NCI-H748 (cell line): ENCODE measurements at regions not wholly inside any gene's neighbourhood (a gene's known extent, or its start where the extent isn't known, plus 50 kb on each side); places are given as distances from the start of the nearest gene placed in this dataset.
"Not testable (repeated sequence)": the region's sequence is repeated elsewhere in the genome, so short reads cannot be mapped to it uniquely, and the experiment has no call there.

Experiments
- DNase-seq: peaks from one replicate; lab custom pipeline; 2025; ENCODE audit not compliant: unreplicated experiment; lab: John Stamatoyannopoulos, UW

DNA sequence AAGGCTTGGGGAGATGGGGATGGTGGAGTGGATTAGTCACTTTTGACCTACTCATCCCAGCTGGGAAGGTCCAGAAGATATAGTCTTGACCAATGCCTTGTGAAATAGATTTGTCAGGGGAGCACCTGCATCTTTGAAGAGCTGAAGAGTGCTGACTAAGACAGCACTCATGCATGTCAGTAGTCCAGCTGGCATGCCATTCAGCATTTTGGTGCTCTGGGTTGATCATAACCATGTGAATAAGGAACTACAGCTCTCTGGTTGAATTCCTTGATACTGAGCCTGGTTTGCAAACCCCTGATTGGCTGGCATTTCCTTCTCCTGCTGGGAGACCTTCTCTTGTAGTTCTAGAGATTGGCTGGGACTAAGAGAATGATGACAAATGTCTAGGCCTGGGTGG, 106.8 kb upstream of the ALX4 start:
- no peak for DNase-seq

DNA sequence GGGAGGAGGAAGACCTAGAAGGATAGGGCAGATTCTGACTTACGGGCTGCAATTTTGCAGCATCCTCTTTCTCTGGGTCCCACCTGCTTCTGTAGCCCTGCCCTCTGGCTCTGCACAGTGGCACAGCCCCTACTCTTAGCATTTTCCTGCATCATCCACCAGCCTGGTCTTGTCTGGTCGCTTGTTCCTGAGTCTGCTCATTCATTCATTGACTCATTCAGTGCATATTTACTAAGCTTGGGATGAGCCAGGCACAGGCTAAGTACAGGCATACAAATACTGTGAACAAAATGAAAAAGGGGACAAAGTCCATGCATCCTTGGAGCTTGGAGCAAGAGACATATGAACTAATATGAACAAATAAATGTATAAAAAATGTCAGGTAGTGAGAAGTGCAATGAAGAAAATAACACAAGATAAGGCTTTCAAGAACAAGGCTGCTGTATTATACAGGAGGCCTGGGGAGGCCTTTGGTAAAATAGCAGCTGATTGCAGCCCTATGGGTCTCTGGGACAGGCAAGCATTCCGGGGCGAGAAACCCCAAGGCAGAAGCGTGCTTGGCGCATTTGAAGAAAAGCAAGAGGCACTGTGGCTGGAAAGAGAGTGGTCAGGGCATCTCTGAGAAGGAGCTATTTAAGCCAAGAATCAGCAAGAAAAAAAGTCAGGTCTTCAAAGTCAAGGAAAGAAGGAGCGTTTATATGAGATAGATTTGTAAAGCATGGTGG, 108.0 kb upstream of the ALX4 start:
- DNase-seq: no peak

DNA sequence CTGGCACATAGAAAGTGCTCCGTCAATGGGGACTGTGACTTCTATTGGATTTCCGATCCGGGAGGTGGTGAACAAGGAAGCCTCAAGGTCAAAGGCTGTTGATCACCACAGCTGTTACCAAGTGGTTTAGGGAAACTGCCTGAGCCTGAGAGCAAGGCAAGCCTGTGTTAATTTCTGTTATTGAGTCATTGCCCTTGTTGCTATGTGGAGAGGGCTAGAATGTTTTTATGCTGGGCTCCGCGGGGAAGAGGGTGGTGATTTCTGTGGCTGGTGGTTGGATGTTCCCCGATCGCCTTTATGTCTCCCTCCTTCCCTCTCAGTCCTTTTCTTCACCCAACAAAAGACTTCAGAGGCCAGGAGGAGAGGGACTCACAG, 108.5 kb upstream of the ALX4 start:
- DNase-seq: no peak

DNA sequence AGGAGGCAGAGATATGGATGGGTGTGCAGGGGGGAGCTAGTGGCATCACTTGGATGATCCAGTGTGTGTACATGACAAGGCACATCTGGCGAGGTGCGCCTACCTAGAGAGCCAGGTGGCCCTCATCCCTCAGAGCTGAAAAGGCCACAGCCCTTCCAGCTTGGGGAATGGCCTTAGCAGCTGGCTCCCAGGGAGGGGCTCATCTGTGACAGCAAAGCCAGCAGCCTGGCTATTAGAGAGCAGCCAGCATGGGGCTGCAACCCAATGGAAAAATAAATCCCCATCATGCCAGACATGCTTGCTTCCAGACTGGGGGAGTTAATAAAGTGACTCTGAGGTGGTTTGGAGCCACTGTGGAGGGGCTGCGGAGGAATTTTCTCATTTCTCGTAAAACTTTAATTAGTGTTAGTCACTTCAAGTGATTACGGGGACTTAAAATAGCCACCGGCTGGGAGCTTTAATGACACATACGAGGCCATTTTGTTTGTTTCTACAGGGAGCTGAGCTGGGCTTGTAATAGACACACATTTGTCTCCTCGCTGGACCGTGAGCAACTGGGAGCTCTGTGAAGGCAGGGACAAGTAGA, 111.2 kb upstream of the ALX4 start:
- DNase-seq: peak; percentile 13

DNA sequence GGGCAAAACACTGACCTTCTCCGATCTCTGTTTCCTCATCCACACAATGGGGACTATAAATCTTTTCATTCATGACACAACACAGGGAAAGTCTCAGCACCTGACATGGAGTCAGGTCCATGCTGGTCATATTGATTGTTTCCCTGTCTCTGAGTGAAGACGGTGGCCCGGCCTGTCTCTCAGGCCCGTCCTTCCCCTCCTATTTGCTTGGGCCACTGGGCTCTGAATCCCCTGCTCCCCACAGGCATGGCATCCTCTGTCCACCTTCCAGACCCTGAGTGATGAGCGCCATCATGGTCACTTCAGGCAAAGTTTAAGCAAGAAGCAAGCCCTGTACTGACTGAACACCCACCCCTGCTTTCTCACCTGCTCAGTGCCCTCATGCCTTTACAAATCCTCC, 113.3 kb upstream of the ALX4 start:
- DNase-seq: no peak

DNA sequence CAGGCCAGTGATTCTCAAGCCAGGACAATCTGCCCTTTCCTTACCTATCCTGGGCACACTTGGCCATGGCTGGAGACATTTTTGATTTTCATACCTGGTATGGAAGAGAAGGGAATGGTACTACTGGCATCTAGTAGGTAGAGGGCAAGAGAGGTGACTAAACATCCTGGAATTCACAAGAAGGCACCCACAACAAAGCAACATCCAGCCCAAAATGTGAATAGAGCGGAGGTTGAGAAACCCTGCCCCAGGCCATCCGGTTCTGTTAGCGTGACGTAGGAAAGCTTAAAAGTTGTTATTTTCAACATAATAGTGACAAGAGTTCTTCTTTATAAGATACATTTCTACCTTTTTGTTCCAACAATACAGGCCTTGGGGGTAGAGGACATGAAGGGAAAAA, 114.9 kb upstream of the ALX4 start:
- no peak for DNase-seq

DNA sequence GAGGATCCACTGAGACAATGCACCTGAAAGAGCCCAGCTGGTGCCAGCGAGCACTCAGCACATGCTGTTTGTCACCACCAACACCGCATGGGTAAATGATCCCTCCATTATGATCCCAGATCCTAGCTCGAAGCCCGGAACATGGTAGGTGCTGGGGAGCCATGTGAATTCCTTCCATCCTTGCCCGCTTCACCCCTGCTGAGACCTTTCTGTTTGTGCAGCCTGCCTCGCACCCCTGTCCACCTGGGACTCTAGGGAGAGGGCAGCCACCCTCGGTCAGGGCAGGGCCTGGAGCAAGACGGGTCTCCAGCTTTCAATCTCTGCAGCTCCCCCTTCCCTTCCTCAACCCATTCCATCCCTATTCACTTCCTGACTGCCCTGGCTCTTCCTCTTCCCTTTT, 116.2 kb upstream of the ALX4 start:
- DNase-seq: no peak

DNA sequence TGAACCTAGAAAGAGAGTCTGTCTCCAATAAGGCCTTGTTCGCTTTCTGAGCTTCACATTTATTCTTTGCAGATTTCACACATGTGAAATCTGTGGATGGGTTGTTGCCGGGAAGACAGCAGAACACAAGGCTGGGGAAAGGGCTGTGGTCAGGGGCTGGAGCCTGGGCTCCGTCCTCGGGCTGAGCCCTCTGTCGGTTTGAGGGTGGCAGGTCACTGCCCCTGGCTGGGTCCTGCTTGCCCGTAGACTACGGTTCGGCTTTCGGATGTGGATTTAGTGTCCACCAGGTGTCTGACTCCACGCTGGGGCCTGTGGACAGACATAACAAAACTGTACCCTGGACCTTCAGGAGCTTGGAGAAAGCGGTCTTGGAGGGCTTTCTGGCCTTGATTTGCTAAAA, 117.0 kb upstream of the ALX4 start:
- DNase-seq: no peak

DNA sequence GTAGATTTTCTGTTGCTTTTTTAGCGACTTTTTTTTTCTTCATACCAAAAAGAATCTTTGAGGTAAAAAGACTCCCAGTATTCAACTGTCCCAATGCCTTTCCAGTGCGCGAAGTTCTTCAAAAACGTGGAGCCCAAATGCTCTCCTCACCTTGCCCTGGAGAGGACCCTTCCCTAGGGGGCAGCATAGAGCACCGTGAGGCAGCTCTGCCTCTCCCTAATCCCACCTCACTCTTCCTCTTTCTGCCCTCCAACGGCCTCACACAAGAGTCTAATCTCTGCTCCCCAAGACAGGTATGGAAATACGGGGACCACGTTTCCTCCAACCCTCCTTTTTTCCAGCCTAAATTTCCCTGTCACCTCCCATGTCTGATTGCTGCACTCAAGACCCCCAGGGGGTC, 117.5 kb upstream of the ALX4 start:
- DNase-seq: peak; percentile 20

DNA sequence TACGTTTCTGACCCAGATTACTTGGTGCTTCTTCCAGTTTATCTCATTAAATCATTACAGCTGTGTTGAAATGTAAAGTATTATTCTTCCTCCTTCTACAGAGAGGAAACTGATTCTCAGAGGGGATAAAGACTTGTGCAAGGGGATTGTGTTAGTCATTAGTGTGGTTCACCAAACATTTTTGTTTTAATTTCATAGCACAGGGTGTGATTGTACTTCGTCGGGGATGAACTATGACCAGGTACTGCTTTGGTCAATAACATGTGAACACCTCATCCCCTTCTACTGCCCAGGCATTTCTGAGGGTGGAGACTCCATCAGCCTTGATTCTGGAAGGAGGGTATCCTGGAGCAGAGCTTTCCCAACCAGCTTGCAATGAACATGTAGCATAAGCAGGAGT, 120.2 kb upstream of the ALX4 start:
- DNase-seq: no peak

DNA sequence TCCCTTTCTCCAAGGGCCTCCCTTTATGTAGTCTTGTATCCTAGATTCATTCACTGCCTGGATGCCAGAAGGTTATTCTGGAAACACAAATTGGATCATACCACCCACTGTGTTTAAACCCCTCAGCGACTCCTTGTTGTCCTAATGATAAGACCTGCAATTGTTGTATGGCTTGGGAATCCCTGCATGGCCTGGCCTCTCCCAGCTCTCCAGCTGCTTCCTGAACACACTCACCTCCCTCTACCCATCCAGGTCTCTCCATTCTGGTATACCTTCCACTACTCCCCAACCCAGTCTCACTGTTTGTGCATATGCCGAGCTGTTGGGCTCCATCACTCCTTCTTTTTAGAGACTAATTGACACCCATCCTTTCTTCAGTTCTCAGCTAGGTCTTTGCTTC, 124.3 kb upstream of the ALX4 start:
- peak; percentile 89 for DNase-seq

DNA sequence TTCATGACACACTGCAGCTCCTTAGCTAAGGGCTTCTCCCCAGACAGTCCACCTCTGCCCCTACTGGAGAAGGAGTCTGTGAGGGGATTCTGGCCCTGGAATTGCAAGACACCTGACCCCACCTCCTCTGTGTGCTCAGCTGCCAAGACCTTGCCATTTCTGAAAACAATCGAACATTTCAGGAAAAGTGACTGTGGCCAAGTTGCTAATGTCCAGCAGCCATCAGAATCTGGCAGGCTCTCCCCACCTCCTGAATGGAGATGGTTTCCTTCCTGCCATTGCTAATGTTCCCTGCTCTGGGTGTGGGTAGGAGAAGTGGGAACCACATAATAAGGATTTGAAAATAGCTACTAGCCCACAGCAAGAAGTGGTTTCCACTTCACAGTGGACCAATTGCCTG, 127.2 kb upstream of the ALX4 start:
- peak; percentile 16 for DNase-seq

DNA sequence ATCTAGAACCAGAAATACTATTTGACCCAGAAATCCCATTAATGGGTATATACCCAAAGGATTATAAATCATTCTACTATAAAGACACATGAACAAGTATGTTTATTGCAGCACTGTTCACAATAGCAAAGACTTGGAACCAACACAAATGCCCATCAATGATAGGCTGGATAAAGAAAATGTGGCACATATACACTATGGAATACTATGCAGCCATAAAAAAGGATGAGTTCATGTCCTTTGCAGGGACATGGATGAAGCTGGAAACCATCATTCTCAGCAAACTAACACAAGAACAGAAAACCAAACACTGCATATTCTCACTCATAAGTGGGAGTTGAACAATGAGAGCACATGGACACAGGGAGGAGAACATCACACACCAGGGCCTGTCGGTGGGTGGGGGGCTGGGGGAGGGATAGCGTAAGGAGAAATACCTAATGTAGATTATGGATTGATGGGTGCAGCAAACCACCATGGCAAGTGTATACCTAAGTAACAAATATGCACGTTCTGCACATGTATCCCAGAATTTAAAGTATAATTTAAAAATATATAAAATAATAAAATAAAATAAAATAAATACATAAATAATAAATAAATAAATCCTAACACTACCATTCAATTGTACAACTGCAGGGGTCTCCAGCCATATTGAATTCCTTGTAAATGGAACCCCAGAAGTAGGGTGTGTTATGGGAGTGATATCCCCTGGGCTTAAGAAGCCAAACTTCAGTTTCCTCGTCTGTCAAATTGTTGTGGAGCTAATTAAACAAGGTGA, 122.4 kb upstream of the CD82 start:
- not testable (repeated sequence) for DNase-seq

DNA sequence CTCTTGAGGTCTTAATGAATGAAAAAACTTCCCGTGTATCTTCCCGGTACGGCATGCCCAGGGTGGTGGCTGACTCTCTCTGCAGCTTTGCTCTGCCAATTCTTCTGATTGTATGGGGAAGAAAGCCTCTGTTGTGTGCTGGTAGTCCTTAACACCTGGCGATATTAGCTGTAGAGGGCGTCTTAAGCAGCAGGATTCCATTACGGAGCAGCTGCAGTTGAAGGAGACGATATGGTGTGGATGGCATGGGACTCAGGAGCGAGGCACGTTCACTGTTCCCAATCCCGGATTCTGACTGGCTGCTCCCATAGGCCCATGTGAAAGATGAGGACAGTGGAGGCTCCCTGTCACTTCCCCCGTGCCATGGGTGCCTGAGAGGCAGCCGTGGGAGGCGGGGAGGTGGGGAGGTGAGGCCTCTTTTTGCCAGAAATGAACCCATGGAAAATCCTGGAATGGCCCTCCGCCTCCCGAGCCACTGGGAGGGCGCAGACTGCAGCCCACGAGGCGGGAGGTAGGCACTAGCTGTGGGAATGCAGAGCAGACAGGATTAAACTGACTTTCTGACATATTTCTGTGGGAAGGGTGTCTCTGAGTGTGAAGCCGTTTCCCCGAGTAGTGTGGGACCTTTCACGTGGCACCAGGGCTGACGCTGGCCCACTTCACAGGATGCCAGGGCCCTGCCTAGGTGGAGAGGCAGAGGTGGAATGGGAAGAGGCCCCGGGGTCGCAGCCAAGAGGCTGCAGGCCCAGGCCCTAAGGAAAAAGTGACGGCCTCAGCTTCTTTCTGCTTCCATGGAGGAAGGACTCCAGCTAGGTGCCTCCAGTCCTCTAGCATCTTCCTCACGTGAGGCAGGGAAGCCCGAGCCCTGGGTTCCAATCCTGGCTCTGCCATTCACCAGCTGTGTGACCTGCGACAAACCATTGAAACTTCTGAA, 121.4 kb upstream of the CD82 start:
- DNase-seq: no peak

DNA sequence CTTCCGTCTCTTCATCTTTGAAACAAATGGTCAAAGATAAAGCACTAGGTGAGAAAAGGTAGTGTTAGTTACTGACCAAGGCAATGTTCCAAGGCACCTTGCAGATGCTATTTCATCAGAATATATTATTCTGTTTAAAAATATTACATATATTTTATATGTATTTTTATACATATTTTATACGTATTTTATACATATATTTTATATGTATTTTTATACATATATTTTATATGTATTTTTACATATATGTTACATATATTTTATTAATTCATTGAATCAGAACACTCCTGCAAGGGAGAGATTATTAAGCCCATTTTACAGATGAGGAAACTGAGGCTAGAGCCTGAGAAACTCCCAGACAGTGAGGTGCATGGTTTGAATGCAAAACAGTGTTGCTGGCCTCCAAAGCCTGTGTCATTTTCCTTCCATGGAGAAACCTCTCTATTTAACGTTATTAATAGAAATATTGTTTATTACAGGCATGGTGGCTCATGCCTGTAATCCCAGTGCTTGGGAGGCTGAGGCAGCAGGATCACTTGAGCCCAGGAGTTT, 120.6 kb upstream of the CD82 start:
- no peak for DNase-seq

DNA sequence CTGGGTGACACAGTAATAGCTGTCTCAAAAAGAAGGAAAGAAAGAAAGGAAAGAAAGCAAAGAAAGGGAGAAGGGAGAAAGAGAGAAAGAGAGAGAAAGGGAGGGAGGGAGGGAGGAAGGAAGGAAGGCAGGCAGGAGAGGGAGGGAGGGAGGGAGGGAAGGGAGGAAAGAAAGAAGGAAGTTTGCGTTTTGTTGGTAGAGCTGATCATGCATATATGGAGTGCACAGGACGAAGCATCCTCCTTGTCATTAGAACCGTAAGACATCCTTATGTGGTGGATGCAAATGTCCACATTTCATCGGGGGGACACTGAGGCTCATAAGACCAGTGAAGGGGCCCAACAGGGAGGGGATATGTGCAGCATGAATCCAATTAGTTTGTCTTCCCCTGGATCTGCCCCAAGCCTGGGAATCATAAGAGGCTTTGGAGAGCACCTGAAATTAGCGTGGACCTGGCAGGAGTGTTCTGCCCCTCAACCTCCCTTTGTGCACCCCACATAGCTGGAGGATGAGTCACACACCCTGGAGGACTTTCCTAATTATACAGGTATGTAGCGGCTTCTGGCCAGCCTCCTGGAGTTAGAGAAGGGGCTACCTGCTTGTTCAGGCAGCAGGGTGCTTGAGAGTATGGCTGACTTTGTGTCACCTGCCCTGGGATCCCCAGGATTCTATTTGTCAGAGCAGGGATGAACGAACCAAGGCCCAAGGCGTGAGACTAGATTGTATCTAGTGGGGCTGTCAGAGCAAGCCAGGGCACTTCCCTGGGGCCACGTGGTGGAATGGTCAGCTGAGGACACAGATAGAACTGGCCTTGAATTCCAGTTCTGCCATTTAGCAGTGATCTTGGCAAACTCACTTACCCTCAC, 119.7 kb upstream of the CD82 start:
- DNase-seq: no peak

DNA sequence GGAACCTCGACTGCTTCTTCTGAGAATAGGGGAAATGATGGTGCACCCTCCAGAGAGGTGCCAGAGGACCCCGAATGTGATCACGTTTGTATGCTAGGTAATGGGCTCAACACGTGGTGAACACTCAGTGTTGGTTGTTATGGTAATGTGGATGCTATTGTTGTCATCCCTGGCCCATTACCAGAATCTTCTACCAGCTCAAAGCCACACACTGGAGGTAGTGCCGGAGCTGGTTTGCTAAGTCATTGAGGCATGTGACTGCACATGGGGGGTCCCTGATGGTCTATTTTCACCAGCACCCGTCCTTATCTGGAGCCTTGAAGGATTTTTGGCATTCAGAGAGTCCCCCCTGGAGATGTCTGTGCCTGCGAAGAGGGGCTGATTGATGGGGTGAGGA, 119.1 kb upstream of the CD82 start:
- peak; percentile 8 for DNase-seq

DNA sequence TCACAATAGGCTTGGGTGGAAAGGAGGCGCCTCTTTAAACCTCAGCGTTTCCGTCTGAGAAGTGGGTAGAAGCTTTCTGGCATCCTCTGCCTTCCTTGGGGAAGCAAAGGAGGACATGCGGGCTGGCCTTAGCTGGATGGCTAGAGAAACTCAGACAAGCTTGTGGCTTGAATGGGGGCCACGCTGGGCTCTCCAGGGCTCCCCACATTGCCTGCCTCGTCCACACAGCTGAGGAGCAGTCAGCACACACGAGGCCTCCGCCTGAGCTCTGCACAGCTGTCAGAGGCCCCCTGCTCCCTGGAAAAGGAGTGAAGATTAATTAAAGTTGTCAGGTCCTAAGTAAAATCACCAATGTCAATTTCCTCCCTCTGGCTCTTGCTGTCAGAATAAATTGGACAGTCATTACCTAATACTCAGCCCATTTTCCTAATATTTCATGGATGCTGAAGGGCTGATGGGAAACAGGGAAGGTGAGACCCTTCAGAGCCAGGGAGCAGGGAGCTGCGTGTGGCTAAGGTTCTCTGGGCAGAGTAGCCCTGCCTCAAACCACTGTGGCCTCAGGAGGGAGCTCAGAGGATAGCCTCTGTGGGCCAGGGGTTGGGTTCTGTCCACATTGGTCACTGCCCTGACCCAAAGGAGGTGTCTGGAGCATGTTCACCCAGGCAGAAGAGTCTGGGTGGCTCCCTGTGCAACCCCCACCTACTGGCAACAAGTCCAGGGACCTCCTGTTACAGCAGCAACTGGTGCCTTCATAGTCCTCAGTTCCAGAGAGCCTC, 118.3 kb upstream of the CD82 start:
- DNase-seq: no peak

DNA sequence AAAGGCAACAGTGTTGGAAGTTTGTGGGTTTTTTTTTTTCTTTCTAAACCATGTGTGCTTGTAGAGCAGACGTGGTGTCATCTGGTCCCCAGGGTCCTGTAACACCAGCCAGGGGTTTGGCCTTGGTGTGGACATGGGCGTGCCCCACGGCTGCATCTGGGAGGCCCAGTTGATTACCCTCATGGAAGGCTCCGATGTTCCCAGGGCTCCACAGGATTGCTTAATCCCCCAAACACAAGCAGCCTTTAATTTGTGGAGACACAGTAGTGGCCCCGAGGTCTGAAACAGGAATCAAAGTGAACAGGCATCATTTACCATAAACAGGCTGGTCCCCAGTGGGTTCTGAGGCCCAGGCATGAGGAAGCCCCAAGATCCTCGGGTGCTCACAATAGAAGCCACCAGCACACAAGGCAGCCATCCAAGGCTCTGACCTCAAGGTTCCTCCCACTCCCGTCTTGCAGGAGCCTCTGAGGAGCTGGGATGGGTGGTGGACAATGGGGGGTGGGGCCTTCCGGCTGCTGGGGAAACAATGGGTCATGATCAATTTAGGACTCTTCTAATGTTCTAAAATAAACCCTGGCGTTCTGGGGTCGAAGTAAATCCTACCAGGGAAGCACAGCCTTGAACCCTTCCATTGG, 115.0 kb upstream of the CD82 start:
- DNase-seq: no peak
